ENCODE measurements at regions not wholly inside any gene's neighbourhood (a gene's known extent, or its start where the extent isn't known, plus 50 kb on each side); places are given as distances from the start of the nearest gene placed in this dataset.
"Not testable (repeated sequence)": the region's sequence is repeated elsewhere in the genome, so short reads cannot be mapped to it uniquely, and the experiment has no call there.

DNA sequence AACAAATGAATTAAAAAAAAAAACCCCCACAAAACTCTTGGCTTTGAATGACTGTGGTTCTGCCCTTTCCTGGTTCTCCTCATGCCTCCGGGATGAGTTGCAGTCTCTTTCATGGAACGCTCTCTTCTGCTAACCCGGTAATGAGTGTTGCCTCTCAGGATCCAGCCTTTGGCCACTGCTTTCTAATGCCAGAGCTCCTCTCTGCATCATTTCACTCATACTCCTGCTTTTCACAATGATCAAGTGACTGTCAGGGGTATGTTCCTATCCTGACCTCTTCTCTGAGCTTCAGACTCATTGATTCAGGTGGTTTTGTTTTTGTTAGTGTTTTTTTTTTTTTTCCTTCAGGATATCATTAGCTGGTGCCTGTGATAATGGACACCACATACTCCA lies 230.2 kb downstream of the OPA1 start:
- TF ChIP-seq, protein P1, sequence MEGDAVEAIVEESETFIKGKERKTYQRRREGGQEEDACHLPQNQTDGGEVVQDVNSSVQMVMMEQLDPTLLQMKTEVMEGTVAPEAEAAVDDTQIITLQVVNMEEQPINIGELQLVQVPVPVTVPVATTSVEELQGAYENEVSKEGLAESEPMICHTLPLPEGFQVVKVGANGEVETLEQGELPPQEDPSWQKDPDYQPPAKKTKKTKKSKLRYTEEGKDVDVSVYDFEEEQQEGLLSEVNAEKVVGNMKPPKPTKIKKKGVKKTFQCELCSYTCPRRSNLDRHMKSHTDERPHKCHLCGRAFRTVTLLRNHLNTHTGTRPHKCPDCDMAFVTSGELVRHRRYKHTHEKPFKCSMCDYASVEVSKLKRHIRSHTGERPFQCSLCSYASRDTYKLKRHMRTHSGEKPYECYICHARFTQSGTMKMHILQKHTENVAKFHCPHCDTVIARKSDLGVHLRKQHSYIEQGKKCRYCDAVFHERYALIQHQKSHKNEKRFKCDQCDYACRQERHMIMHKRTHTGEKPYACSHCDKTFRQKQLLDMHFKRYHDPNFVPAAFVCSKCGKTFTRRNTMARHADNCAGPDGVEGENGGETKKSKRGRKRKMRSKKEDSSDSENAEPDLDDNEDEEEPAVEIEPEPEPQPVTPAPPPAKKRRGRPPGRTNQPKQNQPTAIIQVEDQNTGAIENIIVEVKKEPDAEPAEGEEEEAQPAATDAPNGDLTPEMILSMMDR (IDR thresholded peaks at IDR 0.05): not testable (repeated sequence)
- TF ChIP-seq POLR2A (IDR thresholded peaks at IDR 0.05; ENCODE audit: low read depth); POLR2AphosphoS5 (IDR thresholded peaks at IDR 0.05): not testable (repeated sequence)
